Spleen (tissue), 11 donors: ENCODE measurements at regions not wholly inside any gene's neighbourhood (a gene's known extent, or its start where the extent isn't known, plus 50 kb on each side); places are given as distances from the start of the nearest gene placed in this dataset.

ENCODE experiments used
- DNase-seq: peaks from one replicate; pipeline ENCODE4 v3.0.0-alpha.2; 2020
- H3K27ac ChIP-seq, 8 donors: fragments of 200-600 bp; sonication (generic) in 7 of 8; 1 replicate in 4 of 8; 2 replicates in 4 of 8; pipeline versions ENCODE4 v1.5.0 to v1.8.0; 2016 to 2021; ENCODE audit warnings: inconsistent platforms in 4 of 8, mild to moderate bottlenecking in 4 of 8, moderate library complexity in 1 of 8
- H3K27me3 ChIP-seq, 7 donors: fragments of 200-600 bp; sonication (generic) in 6 of 7; replicated peaks in 1 of 7; 1 replicate in 4 of 7; 2 replicates in 3 of 7; pipeline versions ENCODE4 v1.5.0 to v1.8.0; 2016 to 2021; ENCODE audit warnings: inconsistent platforms in 3 of 7, mild to moderate bottlenecking in 1 of 7
- H3K36me3 ChIP-seq, 6 donors: fragments of 200-600 bp; sonication (generic) in 5 of 6; 1 replicate in 4 of 6; 2 replicates in 2 of 6; pipeline versions ENCODE4 v1.5.0 to v1.8.0; 2016 to 2021; ENCODE audit warnings: inconsistent platforms in 2 of 6
- H3K4me1 ChIP-seq, 6 donors: fragments of 200-600 bp; sonication (generic) in 5 of 6; 1 replicate in 3 of 6; 2 replicates in 3 of 6; pipeline versions ENCODE4 v1.5.0 to v1.8.0; 2016 to 2021; ENCODE audit warnings: inconsistent platforms in 3 of 6
- H3K4me3 ChIP-seq, 8 donors: fragments of 200-600 bp; sonication (generic) in 7 of 8; 1 replicate in 4 of 8; 2 replicates in 4 of 8; pipeline versions ENCODE4 v1.5.0 to v1.8.0; 2016 to 2021; ENCODE audit warnings: inconsistent platforms in 4 of 8, mild to moderate bottlenecking in 4 of 8, moderate library complexity in 2 of 8
- H3K9me3 ChIP-seq, 8 donors: fragments of 200-600 bp; sonication (generic) in 7 of 8; 1 replicate in 4 of 8; 2 replicates in 4 of 8; pipeline versions ENCODE4 v1.5.0 to v1.8.0; 2016 to 2021; ENCODE audit warnings: inconsistent platforms in 4 of 8
- POLR2A ChIP-seq, 3 donors: fragments of 450-650 bp; IDR thresholded peaks; one replicate each; pipeline ENCODE4 v1.5.1; 2017; ENCODE audit warnings: antibody characterized with exemption in 3 of 3, mild to moderate bottlenecking in 1 of 3
- POLR2AphosphoS5 ChIP-seq, 3 donors: sonication (generic); formaldehyde crosslinking; IDR thresholded peaks; one replicate each; pipeline ENCODE4 v1.5.1; 2017; ENCODE audit warnings: antibody characterized with exemption in 3 of 3
- WGBS, 5 donors: extraction: QIAGEN DNeasy Blood & Tissue Kit in 3 of 5; methylation state at CpG; one replicate each; pipeline versions ENCODE4 v1.1.5 to v1.1.7; 2013 to 2018; 5-methylcytosine and 5-hydroxymethylcytosine counted together
- intact Hi-C: fragments of 100-400 bp; cut with DNase I; formaldehyde crosslinking; loops from one replicate; pipeline ENCODE4 v1.15.0; 2023; ENCODE audit warnings: low total_unique reads
- TF ChIP-seq, protein P1 (sequence below), 11 experiments: fragments of 200-600 bp in 7 of 11; fragments of 450-650 bp in 4 of 11; sonication (generic) in 4 of 11; IDR thresholded peaks in 8 of 11; conservative IDR thresholded peaks in 3 of 11; 1 replicate in 7 of 11; 2 replicates in 4 of 11; pipeline versions ENCODE4 v1.4.0 to v1.8.0; 2016 to 2021; ENCODE audit warnings: antibody characterized with exemption in 11 of 11, inconsistent platforms in 4 of 11, mild to moderate bottlenecking in 1 of 11
- donor health status: healthy with polysubstance abuse.
- donor health status: DM: no; HTN: no; CAD: no; lungs with moderate emphysema.
- donor health status: DM: no; HTN: no; CAD: no.
- donor health status: Bipolar disorder and iron deficiency.
- donor health status: healthy.
- donor health status: DM: no; HTN: no; CAD: no.
- donor health status: DM: yes; HTN: yes; CAD: no.

DNA sequence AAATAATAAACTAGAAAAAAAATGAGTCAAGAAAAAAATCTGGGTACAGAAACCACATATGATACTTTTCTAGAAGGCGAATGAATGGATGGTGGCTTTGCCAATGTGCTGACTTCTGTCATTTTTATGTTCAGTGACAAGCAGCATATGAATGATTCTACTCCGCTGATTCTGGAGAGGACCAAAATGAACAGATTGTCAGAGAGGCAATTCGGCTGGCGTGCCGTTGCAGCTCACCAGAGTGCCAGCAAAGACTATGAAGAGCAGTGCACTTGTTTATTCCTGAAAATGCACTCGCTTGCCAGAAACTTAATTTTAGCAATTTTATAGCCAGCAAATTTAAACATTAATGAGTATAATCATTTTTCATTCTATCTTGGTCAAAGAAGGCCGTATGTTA, 105.9 kb upstream of the NYAP2 start:
- 82 to 91% (median 88%) methylated on average over 7 of the region's 7 CpGs for WGBS, 5 donors
- Histone ChIP-seq H3K27ac (no peak overlapping the region), H3K36me3 (no peaks in the 10 kb centered on the region), H3K4me3 (no peak overlapping the region), H3K4me1 (no peaks in the 10 kb centered on the region), H3K9me3 (peaks cover 0 to 10% (median 0%) of the 10 kb centered on the region in 8 donors), H3K27me3 (no peaks in the 10 kb centered on the region)
- no peak for DNase-seq
- TF ChIP-seq POLR2A (IDR thresholded peaks at IDR 0.05) (no peak), POLR2AphosphoS5 (IDR thresholded peaks at IDR 0.05) (no peak)
- TF ChIP-seq, protein P1, sequence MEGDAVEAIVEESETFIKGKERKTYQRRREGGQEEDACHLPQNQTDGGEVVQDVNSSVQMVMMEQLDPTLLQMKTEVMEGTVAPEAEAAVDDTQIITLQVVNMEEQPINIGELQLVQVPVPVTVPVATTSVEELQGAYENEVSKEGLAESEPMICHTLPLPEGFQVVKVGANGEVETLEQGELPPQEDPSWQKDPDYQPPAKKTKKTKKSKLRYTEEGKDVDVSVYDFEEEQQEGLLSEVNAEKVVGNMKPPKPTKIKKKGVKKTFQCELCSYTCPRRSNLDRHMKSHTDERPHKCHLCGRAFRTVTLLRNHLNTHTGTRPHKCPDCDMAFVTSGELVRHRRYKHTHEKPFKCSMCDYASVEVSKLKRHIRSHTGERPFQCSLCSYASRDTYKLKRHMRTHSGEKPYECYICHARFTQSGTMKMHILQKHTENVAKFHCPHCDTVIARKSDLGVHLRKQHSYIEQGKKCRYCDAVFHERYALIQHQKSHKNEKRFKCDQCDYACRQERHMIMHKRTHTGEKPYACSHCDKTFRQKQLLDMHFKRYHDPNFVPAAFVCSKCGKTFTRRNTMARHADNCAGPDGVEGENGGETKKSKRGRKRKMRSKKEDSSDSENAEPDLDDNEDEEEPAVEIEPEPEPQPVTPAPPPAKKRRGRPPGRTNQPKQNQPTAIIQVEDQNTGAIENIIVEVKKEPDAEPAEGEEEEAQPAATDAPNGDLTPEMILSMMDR (IDR thresholded peaks at IDR 0.05 in 8 of 11, conservative IDR thresholded peaks at IDR 0.05 in 3 of 11): no peak
- intact Hi-C loops: no loop called here

DNA sequence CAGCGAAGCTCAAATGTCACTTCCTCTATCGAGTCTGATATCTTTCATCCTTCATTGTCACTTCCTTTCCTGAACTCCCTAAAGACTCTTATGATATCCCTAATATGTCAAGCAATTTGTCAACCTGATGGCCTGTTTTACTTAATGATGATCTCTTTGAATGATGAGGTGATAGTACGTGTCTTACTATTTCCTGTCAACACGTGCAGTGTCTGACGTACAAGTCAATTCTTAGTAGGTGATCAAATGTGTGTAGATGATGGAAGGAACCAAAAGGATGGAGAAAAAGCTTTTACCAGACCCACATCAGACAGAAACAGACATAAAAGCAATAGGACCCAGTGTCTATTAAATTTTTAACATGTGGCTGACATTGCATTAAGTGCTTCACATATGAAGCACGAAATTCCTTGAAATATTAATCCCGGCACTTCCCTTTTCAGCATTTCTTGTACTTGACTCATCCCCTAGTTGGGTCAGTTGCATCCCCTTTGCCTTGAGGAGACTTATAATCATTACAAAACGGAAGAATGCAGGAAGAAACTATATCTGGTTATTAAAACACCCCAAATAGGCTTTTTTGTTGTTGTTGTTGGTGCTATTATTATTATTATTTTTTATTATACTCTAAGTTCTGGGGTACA, 108.6 kb upstream of the NYAP2 start:
- no peak overlapping the region for H3K27ac ChIP-seq
- 54 to 58% (median 57%) methylated on average over 8 of the region's 8 CpGs for WGBS, 5 donors
- no peak for DNase-seq
- no peaks in the 10 kb centered on the region for H3K27me3 ChIP-seq
- H3K9me3 ChIP-seq: peaks cover 0 to 10% (median 0%) of the 10 kb centered on the region in 8 donors
- TF ChIP-seq, protein P1 (IDR thresholded peaks at IDR 0.05 in 8 of 11, conservative IDR thresholded peaks at IDR 0.05 in 3 of 11): no peak
- TF ChIP-seq POLR2A (IDR thresholded peaks at IDR 0.05) (no peak), POLR2AphosphoS5 (IDR thresholded peaks at IDR 0.05) (no peak)
- intact Hi-C loops: no loop called here
- H3K4me1 ChIP-seq: no peaks in the 10 kb centered on the region
- H3K4me3 ChIP-seq: no peak overlapping the region
- no peaks in the 10 kb centered on the region for H3K36me3 ChIP-seq

DNA sequence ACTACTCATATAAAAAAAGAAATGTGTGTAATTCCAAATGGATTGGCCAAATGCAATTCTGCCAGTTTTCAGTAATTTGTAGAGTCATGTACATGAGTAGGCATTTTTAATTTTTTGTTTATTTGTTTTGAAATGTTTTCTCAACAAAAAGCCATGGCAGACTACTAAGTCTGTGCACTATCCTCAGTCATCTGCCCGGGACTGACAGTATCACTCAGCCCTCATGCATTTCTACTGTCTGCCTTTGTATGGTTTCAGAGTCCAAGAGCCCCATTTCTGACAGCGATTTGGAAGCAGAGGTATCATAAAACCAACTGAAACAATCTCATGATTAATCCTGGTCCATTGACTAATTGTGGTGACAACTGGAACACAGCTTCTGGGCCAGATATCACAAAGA, 109.9 kb upstream of the NYAP2 start:
- Histone ChIP-seq H3K36me3 (no peaks in the 10 kb centered on the region), H3K4me3 (no peak overlapping the region), H3K27ac (no peak overlapping the region), H3K9me3 (peaks cover 0 to 10% (median 0%) of the 10 kb centered on the region in 8 donors), H3K27me3 (no peaks in the 10 kb centered on the region), H3K4me1 (no peaks in the 10 kb centered on the region)
- TF ChIP-seq POLR2AphosphoS5 (IDR thresholded peaks at IDR 0.05) (no peak), POLR2A (IDR thresholded peaks at IDR 0.05) (no peak)
- TF ChIP-seq, protein P1 (IDR thresholded peaks at IDR 0.05 in 8 of 11, conservative IDR thresholded peaks at IDR 0.05 in 3 of 11): no peak
- WGBS, 5 donors: 69 to 93% (median 83%) methylated on average over 2 of the region's 2 CpGs
- no peak for DNase-seq
- intact Hi-C loops: no loop called here

DNA sequence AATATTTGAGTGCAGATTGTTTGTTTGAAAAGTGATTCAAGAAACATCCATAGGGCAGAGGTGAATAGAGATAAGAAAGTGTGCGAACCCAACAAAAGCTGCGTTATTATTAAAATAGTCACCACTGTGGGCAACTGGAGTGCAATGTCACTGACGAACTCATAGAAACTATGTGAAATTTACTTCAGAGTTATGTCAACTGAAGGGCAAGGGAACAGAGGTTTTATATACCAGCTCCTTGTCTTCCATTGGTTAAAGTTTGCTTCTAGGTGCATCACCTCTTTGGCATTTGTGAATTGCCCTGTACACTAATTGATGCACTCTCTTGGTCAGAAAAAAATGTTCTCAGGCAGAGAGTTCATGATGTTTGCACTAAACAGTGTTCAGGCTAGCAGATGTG, 110.5 kb upstream of the NYAP2 start:
- no peaks in the 10 kb centered on the region for H3K36me3 ChIP-seq
- intact Hi-C loops: no loop called here
- WGBS, 5 donors: 78 to 88% (median 83%) methylated on average over 3 of the region's 3 CpGs
- H3K4me1 ChIP-seq: no peaks in the 10 kb centered on the region
- no peak overlapping the region for H3K4me3 ChIP-seq
- H3K27me3 ChIP-seq: no peaks in the 10 kb centered on the region
- H3K27ac ChIP-seq: no peak overlapping the region
- TF ChIP-seq, protein P1 (IDR thresholded peaks at IDR 0.05 in 8 of 11, conservative IDR thresholded peaks at IDR 0.05 in 3 of 11): no peak
- no peak for TF ChIP-seq POLR2AphosphoS5 (IDR thresholded peaks at IDR 0.05)
- TF ChIP-seq POLR2A (IDR thresholded peaks at IDR 0.05): no peak
- H3K9me3 ChIP-seq: peaks cover 0 to 10% (median 0%) of the 10 kb centered on the region in 8 donors
- no peak for DNase-seq
